Gastroesophageal sphincter (tissue), 4 donors: ENCODE measurements at regions not wholly inside any gene's neighbourhood (a gene's known extent, or its start where the extent isn't known, plus 50 kb on each side); places are given as distances from the start of the nearest gene placed in this dataset.

Source experiments
- ATAC-seq: fragments of 150-250 bp; one replicate; pipeline ENCODE4 v1.9.1; 2016; ENCODE audit warnings: mild to moderate bottlenecking, moderate library complexity
- H3K27ac ChIP-seq, 4 donors: fragments of 200-600 bp; sonication (generic) in 3 of 4; 1 replicate in 3 of 4; 2 replicates in 1 of 4; pipeline ENCODE4 v1.5.1; 2016 to 2019
- H3K27me3 ChIP-seq: fragments of 200-600 bp; sonication (generic); one replicate; pipeline ENCODE4 v1.5.1; 2019
- H3K36me3 ChIP-seq, 2 donors: fragments of 200-600 bp; sonication (generic); one replicate each; pipeline ENCODE4 v1.5.1; 2019; ENCODE audit warnings: control low read depth in 1 of 2
- H3K4me1 ChIP-seq, 3 donors: fragments of 200-600 bp; sonication (generic); 1 replicate in 2 of 3; 2 replicates in 1 of 3; pipeline ENCODE4 v1.5.1; 2016 to 2019; ENCODE audit warnings: control low read depth in 2 of 3
- H3K4me3 ChIP-seq, 2 donors: fragments of 200-600 bp; sonication (generic); one replicate each; pipeline ENCODE4 v1.5.1; 2019; ENCODE audit warnings: mild to moderate bottlenecking in 1 of 2, moderate library complexity in 1 of 2
- H3K9me3 ChIP-seq, 3 donors: fragments of 200-600 bp; sonication (generic); one replicate each; pipeline ENCODE4 v1.5.1; 2017 to 2019; ENCODE audit warnings: control low read depth in 2 of 3
- CTCF ChIP-seq, 4 experiments: fragments of 200-600 bp in 2 of 4; fragments of 450-650 bp in 2 of 4; sonication (generic) in 1 of 4; IDR thresholded peaks; one replicate each; pipeline ENCODE4 v1.5.1; 2017 to 2019; ENCODE audit warnings: antibody characterized with exemption in 4 of 4, mild to moderate bottlenecking in 2 of 4, moderate library complexity in 2 of 4
- EP300 ChIP-seq: sonication (generic); formaldehyde crosslinking; IDR thresholded peaks from one replicate; pipeline ENCODE4 v1.6.1; 2017; ENCODE audit warnings: antibody characterized with exemption, mild to moderate bottlenecking
- POLR2AphosphoS5 ChIP-seq: sonication (generic); formaldehyde crosslinking; IDR thresholded peaks from one replicate; pipeline ENCODE4 v1.6.1; 2017; ENCODE audit warnings: antibody characterized with exemption
- WGBS, 2 donors: methylation state at CpG; one replicate each; pipeline ENCODE4 v1.1.5; 2018; ENCODE audit warnings: low coverage in 1 of 2; 5-methylcytosine and 5-hydroxymethylcytosine counted together

- Histone ChIP-seq H3K4me3 (no peak overlapping the region), H3K36me3 (no peaks in the 10 kb centered on the region), H3K27ac (no peak overlapping the region), H3K4me1 (no peaks in the 10 kb centered on the region), H3K27me3 (no peaks in the 10 kb centered on the region), H3K9me3 (no peaks in the 10 kb centered on the region)
- no peak for TF ChIP-seq POLR2AphosphoS5
- TF ChIP-seq EP300, result no peak
- no peak for TF ChIP-seq CTCF (IDR thresholded peaks at IDR 0.05)
- WGBS, 2 donors, result 90% methylated on average over 2 of the region's 2 CpGs; no CpG with 5 or more reads in 1 of the 2 donors
- ATAC-seq, result no peak
These were observed 50.8 kb upstream of the REG3A start for GRCh38 chr2:79210274-79210917.
